ENCODE measurements at regions not wholly inside any gene's neighbourhood (a gene's known extent, or its start where the extent isn't known, plus 50 kb on each side); places are given as distances from the start of the nearest gene placed in this dataset.

DNA sequence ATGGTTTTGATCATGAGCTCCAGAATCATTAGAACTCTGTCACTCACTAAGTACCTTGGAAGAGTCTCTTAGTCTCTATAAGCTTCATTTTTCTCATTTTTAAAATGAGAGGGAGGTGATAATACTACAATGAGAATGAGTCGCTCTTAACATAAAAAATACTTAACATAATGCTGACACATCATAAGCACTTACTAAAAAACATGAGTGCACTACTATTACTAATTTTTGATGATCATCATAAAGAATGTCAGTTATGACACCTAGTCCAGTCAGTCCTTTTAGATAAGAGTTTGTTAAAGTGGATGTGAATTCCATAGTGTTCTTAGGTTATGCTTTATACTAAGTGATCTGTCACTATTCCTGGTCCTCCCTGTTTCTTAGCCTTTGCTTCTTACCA, 200.4 kb upstream of the SLC24A2 start:
- no peak for TF ChIP-seq POLR2AphosphoS5 (IDR thresholded peaks at IDR 0.05)
- TF ChIP-seq, protein P1, sequence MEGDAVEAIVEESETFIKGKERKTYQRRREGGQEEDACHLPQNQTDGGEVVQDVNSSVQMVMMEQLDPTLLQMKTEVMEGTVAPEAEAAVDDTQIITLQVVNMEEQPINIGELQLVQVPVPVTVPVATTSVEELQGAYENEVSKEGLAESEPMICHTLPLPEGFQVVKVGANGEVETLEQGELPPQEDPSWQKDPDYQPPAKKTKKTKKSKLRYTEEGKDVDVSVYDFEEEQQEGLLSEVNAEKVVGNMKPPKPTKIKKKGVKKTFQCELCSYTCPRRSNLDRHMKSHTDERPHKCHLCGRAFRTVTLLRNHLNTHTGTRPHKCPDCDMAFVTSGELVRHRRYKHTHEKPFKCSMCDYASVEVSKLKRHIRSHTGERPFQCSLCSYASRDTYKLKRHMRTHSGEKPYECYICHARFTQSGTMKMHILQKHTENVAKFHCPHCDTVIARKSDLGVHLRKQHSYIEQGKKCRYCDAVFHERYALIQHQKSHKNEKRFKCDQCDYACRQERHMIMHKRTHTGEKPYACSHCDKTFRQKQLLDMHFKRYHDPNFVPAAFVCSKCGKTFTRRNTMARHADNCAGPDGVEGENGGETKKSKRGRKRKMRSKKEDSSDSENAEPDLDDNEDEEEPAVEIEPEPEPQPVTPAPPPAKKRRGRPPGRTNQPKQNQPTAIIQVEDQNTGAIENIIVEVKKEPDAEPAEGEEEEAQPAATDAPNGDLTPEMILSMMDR (IDR thresholded peaks at IDR 0.05) = no peak

All from suprapubic skin (tissue), 3 donors.